T47D (cell line): ENCODE measurements at regions not wholly inside any gene's neighbourhood (a gene's known extent, or its start where the extent isn't known, plus 50 kb on each side); places are given as distances from the start of the nearest gene placed in this dataset.

Experiments used
- DNase-seq, 2 experiments: peaks; one replicate each; pipeline versions ENCODE4 v3.0.0 to v3.0.0-alpha.2; 2011 to 2012; ENCODE audit warnings: low read depth in 1 of 2, low spot score in 1 of 2
- JUND ChIP-seq: IDR thresholded peaks from 2 replicates; pipeline ENCODE4 v1.6.1; 2012; ENCODE audit warnings: low read depth
- in situ Hi-C: cut with HindIII; loops from 2 replicates; pipeline ENCODE4 v1.10.0; 2016; ENCODE audit warnings: low sequenced_read_pairs, low pct_unique_long_range_greater_than_20kb

DNA sequence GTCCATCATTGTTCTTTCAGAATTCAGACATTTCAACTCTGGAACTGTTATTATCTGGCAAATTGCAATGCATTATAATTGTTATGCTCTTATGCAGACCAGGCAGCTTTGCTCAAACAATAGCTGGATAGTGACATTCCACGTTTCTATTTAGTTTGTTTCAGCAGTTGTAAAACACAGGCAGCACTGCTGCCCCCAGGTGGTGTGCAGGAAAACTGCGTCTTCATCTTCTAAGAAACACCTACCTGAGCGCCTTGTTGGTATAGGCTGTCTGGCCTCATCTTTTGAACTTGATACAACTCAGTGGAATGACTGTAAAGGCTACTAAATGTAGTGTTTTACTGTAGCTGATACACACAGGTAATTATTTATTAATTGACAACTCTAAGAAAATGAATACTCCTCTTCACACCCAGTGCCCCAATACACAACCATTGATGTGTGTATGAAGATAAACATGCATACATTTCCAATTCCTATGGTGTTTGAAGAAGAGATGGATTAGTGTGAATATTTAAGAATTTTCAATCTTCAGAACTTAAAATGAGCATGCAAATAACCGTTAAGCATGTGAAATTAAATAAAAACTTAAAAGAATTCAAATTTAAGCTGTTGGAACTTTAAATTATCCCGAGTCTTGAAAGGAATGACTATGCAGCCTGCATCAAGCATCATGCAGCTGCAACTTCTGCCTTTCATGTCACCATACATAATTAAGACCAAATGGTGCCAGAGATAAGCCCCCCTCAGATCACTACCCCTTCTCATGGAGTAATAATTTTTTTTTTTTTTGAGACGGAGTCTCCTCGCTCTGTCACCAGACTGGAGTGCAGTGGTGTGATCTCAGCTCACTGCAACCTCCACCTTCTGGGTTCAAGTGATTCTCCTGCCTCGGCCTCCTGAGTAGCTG is 85.6 kb downstream of the CD8B2 start:
- in situ Hi-C loops: no loop called here
- TF ChIP-seq JUND: no peak
- DNase-seq: peak in 1 of 2 experiments; percentile 57

DNA sequence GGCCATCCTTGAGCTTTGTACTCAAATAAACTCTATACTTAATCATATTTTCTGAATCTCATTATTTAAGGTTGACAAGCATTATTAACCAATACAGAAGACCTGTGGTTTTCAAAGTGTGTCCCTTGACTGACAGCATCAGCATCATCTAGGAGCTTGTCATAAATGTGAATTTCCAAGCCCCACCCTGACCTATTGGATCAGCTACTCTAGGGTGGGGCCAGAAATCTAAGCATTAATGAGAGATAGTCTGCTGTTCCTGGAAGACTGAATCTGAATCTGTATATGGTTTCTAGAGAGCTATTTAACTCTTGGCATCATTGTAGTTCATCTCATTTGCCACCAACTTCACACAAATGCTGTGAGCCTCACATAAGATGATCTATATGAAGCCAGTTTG is 86.6 kb downstream of the CD8B2 start:
- TF ChIP-seq JUND: no peak
- no peak for DNase-seq
- in situ Hi-C loops: no loop called here

DNA sequence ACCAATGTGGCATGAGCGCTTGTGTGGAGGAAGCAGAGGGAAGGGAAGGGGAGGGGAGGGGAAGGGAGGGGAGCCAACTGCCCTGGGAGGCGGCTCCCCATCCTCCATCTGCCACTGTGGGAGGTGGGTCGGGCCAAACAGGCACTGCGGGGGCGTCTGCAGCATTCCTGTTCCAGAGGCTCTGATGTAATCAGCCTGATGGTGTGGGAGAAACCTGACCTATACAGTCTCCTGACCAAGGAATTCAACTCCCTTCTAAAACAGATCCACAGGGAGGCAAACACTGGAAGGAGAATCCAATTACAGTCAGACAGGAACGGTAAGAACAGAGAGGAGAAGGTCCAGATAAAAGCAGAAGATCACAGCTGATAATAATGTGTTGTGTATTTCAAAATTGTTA is 88.8 kb downstream of the CD8B2 start:
- no peak for TF ChIP-seq JUND
- in situ Hi-C loops: no loop called here
- peak in 1 of 2 experiments; percentile 69 for DNase-seq

GRCh38 chr2:106577255-106577651 is 90.1 kb downstream of the CD8B2 start:
- no peak for DNase-seq
- TF ChIP-seq JUND: no peak
- in situ Hi-C loops: no loop called here

DNA sequence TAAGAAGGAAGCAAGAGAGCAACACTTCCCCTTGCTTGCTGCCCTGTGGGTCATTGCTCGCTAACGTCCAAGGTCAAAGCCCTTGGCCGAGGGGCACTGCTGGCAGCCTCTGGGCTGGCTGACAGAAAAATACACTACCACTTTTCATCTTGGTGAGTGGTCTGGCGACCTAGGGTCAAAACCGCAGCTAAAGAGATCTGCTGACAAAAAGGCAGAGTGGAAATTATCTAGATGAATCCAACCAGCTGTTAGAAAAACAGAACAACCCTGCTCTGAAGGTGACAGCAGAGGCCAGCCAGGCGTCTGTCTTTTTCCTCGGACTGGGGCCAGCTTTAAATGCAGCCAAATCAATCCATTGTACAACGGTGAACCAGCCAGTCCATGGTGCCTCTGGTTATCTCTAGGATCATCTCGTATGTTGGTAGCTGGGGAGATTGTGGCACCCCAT is 92.6 kb downstream of the CD8B2 start:
- no peak for TF ChIP-seq JUND

DNA sequence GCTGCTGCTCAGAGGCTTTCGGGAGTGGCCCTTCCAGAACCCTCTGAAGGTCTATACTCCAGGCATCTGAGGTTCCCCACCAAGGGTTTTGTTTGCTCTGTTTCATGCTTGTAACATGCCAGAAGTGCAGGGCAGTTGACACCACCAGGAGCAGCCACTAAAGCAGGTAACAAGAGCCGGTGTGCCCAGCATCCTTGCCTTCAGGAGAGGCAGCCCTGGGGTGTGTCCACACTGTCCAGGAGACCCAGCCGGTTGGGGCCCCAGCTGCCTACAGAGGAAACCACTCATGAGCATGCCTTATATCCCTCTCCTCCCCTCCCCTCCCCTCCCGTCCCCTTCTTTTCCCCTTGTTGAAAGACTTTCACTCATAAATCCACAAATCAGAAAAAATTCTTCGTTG is 93.1 kb downstream of the CD8B2 start:
- in situ Hi-C loops: no loop called here
- DNase-seq: no peak
- TF ChIP-seq JUND: no peak

More for the DNA sequence above, 92.6 kb downstream of the CD8B2 start:
- DNase-seq: no peak
- in situ Hi-C loops: no loop called here

DNA sequence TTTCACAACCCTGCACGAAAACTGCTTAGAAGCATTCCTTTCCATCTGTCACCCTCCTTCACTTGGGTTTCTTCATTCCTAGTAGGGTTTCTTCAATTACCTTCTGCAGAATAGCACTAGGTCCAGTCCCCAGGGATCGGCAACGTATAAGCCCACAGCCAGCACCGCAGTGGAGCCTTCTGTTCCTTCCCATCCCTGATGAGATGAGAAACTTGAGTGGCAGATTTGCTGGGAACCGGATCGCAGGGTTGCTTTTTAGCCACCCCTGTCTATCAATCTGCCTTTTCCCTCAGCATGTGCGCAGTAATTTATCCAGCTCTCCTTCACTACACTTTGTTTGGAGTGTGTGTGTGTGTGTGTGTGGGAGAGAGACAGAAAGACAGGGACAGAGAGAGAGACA is 94.2 kb downstream of the CD8B2 start:
- no peak for TF ChIP-seq JUND
- in situ Hi-C loops: no loop called here
- no peak for DNase-seq

GRCh38 chr2:106581755-106582147 is 94.6 kb downstream of the CD8B2 start:
- no peak for TF ChIP-seq JUND
- DNase-seq: no peak
- in situ Hi-C loops: no loop called here

DNA sequence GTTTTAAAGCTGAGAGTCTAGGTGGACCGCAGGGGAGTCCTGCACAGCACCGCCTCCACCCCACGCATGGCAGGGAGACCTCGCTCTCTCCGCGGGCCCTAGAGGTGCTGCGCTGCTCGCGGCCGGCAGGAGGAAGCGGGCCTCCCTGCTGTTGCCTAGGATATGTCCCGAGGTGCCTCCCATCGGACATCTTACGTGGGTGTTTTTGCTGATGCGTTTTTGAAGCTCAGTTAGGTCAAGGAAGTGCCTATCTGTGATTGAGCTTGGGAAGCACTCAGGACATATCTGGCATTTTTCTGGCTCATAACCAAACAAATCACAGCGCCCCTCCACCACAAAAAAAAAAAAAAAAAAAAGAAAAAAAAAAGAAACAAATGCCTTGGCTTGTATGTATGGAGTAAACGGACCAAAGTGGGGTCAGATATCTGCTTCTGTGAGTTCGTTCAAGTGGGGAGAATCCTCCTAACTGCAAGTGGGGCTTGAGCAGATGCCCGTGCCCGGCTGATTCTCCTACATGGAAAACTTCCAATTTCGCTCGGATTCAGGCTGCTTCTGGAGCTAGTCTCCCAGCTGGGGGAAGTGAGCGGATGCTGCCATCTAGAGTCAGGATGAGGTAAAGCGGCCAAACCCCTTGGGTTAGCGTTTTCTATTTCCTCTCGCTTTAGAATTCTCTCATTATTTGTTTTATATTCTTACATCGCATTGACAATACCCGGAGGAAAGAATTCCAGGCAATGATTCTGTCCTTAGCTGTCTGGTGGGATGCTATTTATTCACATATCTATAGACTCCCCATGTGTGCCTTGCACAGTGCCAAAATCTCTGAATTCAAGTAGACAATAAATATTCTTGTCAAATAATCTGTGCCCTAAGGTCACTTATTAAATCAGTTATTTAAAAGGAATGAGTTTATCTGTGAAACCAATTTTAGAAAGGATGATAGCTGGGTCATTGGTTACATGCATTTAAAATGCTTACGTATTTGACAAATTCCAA is 95.3 kb downstream of the CD8B2 start:
- in situ Hi-C loops: no loop called here
- DNase-seq: peak; percentile 81 to 91

DNA sequence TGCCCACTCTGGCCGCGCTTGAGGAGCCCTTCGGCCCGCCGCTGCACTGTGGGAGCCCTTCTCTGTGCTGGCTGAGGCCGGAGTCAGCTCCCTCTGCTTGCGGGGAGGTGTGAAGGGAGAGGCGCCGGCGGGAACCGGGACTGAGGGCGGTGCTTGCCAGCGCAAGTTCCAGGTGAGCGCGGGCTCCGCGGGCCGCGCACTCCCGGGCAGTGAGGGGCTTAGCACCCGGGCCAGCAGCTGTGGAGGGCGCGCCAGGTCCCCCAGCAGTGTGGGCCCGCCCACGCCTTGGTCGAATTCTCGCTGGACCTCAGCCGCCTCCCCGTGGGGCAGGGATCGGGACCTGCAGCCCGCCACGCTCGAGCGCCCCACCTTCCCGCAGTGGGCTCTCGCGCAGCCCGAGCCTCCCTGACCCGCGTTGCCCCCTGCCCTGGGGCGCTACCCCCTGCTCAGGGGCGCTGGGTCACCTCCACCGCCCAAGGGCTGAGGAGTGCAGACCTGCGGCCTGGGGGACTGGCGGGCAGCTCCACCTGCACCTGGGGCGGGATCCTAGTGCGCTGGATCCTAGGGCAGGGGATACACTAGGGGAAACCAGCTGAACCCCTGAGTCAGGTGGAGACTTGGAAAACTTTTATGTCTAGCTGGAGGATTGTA is 97.3 kb downstream of the CD8B2 start:
- in situ Hi-C loops: no loop called here
- DNase-seq: no peak
- no peak for TF ChIP-seq JUND

More for the DNA sequence above, 95.3 kb downstream of the CD8B2 start:
- no peak for TF ChIP-seq JUND

DNA sequence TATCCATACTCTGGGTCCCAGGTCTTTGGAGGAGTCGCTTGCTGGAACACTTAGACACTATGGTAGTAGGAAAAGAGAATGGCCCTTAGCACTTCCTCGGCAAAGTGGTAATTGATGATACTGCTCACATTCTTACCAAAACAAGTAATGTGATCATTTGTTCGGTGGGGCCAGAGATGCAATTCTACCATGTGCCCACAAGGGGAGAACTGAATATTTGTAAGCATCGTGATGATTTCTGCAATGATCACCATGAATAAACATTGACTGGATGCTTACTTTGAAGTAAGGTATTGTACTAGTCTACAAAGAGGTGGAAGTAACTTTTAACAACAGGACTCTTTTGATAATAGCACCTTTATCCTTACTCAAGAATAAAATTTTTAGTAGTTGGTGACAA is 109.7 kb downstream of the CD8B2 start:
- no peak for DNase-seq
- no peak for TF ChIP-seq JUND
- in situ Hi-C loops: no loop called here

DNA sequence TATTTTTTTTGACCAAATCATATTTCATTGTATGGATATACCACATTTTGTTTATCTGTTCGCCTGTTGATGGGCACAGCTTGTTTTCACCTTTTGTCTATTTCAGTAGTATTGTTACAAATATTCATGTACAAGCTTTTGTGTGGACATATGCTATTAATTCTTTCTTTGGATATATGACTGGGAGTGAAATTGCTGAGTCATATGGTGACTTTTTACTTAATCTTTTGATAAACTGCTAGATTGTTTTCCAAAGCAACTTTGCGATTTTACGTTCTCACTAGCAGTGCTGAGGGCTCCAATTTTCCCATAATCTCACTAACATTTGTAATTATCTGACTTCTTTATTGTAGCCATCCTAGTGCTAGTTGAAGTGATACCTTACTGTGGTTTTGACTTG is 112.4 kb downstream of the CD8B2 start:
- DNase-seq: no peak
- in situ Hi-C loops: no loop called here
- TF ChIP-seq JUND: no peak
